HEK293 (cell line): ENCODE measurements at regions not wholly inside any gene's neighbourhood (a gene's known extent, or its start where the extent isn't known, plus 50 kb on each side); places are given as distances from the start of the nearest gene placed in this dataset.

Source experiments
- TRIM28 ChIP-seq: IDR thresholded peaks from 2 replicates; pipeline ENCODE4 v1.6.1; 2011; ENCODE audit warnings: low read length, control low read depth, borderline replicate concordance
- TF ChIP-seq, protein P1 (sequence below): fragments of 450-650 bp; formaldehyde crosslinking; IDR thresholded peaks from 2 replicates; pipeline ENCODE4 v1.5.1; 2016; ENCODE audit warnings: missing biosample characterization, missing genetic modification characterization
- TF ChIP-seq, protein P2 (sequence below): fragments of 450-650 bp; formaldehyde crosslinking; IDR thresholded peaks from 2 replicates; pipeline ENCODE4 v1.5.1; 2017; ENCODE audit warnings: missing biosample characterization, missing genetic modification characterization
- TF ChIP-seq, protein P3 (sequence below): fragments of 450-650 bp; formaldehyde crosslinking; IDR thresholded peaks from 2 replicates; pipeline ENCODE4 v1.5.1; 2016; ENCODE audit warnings: missing biosample characterization, missing genetic modification characterization

DNA sequence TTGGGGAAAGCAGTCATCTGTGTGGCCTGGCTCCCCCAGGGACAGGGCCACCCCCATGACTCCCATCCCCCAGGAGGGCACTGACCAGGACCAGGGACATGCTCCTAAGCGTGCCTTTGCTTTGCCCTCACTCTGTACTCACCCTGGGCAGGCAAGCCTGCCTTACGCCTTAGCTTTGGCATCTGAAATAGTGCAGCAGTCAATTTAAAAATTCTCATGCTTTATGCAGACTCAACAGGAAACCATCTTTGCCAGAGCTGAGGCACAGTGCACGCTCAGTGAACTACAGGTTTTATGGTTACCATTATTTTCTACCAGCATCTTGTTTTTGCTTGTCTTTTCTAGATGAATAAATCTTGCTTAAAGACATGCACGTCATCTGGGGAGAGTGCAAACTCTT, 323.5 kb downstream of the IRX2 start:
- TF ChIP-seq, protein P1, sequence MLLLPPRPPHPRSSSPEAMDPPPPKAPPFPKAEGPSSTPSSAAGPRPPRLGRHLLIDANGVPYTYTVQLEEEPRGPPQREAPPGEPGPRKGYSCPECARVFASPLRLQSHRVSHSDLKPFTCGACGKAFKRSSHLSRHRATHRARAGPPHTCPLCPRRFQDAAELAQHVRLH: no peak
- TF ChIP-seq TRIM28: no peak
- TF ChIP-seq, protein P2, sequence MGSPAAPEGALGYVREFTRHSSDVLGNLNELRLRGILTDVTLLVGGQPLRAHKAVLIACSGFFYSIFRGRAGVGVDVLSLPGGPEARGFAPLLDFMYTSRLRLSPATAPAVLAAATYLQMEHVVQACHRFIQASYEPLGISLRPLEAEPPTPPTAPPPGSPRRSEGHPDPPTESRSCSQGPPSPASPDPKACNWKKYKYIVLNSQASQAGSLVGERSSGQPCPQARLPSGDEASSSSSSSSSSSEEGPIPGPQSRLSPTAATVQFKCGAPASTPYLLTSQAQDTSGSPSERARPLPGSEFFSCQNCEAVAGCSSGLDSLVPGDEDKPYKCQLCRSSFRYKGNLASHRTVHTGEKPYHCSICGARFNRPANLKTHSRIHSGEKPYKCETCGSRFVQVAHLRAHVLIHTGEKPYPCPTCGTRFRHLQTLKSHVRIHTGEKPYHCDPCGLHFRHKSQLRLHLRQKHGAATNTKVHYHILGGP (tag by site-specific recombination): no peak
- TF ChIP-seq, protein P3, sequence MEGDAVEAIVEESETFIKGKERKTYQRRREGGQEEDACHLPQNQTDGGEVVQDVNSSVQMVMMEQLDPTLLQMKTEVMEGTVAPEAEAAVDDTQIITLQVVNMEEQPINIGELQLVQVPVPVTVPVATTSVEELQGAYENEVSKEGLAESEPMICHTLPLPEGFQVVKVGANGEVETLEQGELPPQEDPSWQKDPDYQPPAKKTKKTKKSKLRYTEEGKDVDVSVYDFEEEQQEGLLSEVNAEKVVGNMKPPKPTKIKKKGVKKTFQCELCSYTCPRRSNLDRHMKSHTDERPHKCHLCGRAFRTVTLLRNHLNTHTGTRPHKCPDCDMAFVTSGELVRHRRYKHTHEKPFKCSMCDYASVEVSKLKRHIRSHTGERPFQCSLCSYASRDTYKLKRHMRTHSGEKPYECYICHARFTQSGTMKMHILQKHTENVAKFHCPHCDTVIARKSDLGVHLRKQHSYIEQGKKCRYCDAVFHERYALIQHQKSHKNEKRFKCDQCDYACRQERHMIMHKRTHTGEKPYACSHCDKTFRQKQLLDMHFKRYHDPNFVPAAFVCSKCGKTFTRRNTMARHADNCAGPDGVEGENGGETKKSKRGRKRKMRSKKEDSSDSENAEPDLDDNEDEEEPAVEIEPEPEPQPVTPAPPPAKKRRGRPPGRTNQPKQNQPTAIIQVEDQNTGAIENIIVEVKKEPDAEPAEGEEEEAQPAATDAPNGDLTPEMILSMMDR (tag by site-specific recombination): no peak
